Stimulated activated memory B cell treated with anti-CD40 and anti-IgM and Interleukin-4, amounts not matched to agents 10 μg/mL and 1 μg/mL and 100 μg/mL, for 72 hours (primary cell): ENCODE measurements at regions not wholly inside any gene's neighbourhood (a gene's known extent, or its start where the extent isn't known, plus 50 kb on each side); places are given as distances from the start of the nearest gene placed in this dataset.
"Not testable (repeated sequence)": the region's sequence is repeated elsewhere in the genome, so short reads cannot be mapped to it uniquely, and the experiment has no call there.

Experiments used
- ATAC-seq: fragments of 150-1000 bp; cut with Tn5 transposase; 2 replicates; pipeline ENCODE4 v1.10.0; 2021
- H3K27ac Mint-ChIP-seq: one replicate; pipeline ENCODE4 v1.8.0; 2022; ENCODE audit warnings: mild to moderate bottlenecking, mixed read lengths
- H3K27me3 Mint-ChIP-seq: one replicate; pipeline ENCODE4 v1.8.0; 2022; ENCODE audit warnings: mixed read lengths
- H3K36me3 Mint-ChIP-seq: one replicate; pipeline ENCODE4 v1.8.0; 2022; ENCODE audit warnings: mixed read lengths
- H3K4me1 Mint-ChIP-seq: one replicate; pipeline ENCODE4 v1.8.0; 2022; ENCODE audit warnings: mixed read lengths
- H3K4me3 Mint-ChIP-seq: one replicate; pipeline ENCODE4 v1.8.0; 2022; ENCODE audit warnings: mild to moderate bottlenecking, moderate library complexity, mixed read lengths
- H3K9me3 Mint-ChIP-seq: one replicate; pipeline ENCODE4 v1.8.0; 2022; ENCODE audit warnings: mixed read lengths

GRCh38 chr1:43108080-43108479 is 64.0 kb downstream of the EBNA1BP2 start:
- H3K36me3 Mint-ChIP-seq = no peaks in the 10 kb centered on the region
- no peaks in the 10 kb centered on the region for H3K4me1 Mint-ChIP-seq
- no peak overlapping the region for H3K4me3 Mint-ChIP-seq
- H3K27ac Mint-ChIP-seq = no peak overlapping the region
- ATAC-seq = no peak
- H3K9me3 Mint-ChIP-seq = peaks cover 29% of the 10 kb centered on the region
- peaks cover 10% of the 10 kb centered on the region for H3K27me3 Mint-ChIP-seq

DNA sequence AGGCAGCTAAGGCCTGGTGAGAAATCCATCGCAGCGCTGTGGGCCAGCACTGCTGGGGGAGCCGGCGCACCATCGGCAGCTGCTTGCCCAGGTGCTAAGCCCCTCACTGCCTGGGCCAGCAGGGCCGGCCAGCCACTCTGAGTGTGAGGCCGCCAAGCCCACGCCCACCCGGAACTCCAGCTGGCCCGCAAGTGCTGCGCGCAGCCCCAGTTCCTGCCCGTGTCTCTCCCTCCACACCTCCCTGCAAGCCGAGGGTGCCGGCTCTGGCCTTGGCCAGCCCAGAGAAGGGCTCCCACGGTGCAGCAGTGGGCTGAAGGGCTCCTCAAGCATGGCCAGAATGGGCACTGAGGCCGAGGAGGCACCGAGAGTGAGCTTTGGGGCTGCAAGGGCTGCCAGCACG is 64.4 kb downstream of the EBNA1BP2 start:
- Mint-ChIP-seq H3K36me3 (no peaks in the 10 kb centered on the region), H3K4me1 (no peaks in the 10 kb centered on the region), H3K9me3 (peaks cover 29% of the 10 kb centered on the region), H3K27me3 (peaks cover 10% of the 10 kb centered on the region), H3K4me3 (no peak overlapping the region), H3K27ac (no peak overlapping the region)
- ATAC-seq = no peak

DNA sequence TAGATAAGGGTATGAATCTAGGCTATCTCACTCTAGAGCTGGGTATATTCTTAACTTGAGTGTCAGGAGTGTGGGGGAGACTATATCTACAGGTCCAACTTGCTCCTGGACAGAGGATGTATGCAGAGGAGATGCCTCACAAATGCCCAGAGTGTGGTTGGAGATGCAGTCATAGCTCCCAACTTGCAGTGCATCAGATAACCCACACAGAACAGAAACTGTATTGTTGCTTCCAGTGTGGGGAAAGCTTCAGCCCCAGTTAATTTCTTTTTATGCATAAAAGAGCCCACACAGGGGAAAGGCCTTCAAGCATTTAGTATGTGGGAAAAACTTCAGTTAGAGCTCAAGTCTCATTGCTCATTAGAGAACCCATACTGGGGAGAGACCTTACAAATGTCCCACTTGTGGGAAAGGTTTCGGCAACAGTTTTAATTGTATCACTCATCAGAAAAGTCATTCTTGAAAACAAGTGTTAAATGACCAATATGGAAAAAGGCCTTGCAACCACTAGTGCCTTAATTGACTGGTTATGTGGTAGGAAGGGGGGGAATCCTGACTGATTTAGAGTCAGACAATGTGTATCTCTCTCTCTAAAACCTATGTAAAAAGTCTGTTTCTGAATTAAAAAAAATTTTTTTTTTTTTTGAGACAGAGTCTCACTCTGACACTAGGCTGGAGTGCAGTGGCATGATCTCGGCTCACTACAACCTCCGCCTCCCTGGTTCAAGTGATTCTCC is 67.9 kb downstream of the EBNA1BP2 start:
- Mint-ChIP-seq H3K27me3 (peaks cover 20% of the 10 kb centered on the region), H3K36me3 (peaks cover 8% of the 10 kb centered on the region), H3K4me1 (no peaks in the 10 kb centered on the region), H3K9me3 (peaks cover 26% of the 10 kb centered on the region), H3K27ac (no peak overlapping the region), H3K4me3 (no peak overlapping the region)
- no peak for ATAC-seq

DNA sequence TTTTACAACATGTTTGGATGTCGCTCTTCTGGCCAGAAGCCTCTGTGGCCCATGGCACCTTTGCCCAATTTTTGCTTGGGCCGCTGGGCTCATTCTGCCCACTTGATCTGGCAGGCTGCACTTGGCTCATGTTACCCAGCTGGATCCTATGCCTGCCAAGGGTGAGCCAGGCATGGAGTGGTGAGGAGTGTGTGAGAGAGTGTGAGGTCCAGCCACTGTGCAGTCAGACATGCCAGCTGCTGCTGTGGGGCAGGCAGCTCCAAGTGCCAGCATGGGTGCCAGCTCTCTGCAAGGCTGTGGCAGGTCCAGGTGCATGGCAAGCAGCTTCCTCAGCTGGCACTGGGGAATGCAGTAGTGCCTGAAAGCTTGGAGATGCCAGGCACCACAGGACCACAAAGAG is 71.0 kb downstream of the EBNA1BP2 start:
- Mint-ChIP-seq H3K4me3 (no peak overlapping the region), H3K36me3 (peaks cover 8% of the 10 kb centered on the region), H3K27me3 (peaks cover 16% of the 10 kb centered on the region), H3K4me1 (no peaks in the 10 kb centered on the region), H3K27ac (no peak overlapping the region), H3K9me3 (peaks cover 21% of the 10 kb centered on the region)
- ATAC-seq = no peak

DNA sequence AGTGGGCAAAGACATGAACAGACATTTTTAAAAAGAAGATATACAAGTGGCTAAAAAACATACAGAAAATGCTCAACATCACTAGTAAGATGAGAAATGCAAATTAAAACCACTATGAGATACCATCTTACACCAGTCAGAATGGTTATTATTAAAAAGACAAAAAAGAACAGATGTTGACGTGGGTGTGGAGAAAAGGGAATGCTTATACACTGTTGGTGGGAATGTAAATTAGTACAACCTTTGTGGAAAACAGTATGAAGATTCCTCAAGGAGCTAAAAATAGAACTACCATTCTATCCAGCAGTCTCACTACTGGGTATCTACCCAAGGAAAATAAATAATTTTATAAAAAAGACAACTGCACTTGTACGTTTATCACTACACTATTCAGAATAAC is 73.9 kb downstream of the EBNA1BP2 start:
- Mint-ChIP-seq H3K4me3 (no peak overlapping the region), H3K27me3 (peaks cover 20% of the 10 kb centered on the region), H3K4me1 (no peaks in the 10 kb centered on the region), H3K27ac (no peak overlapping the region), H3K36me3 (peaks cover 8% of the 10 kb centered on the region), H3K9me3 (peaks cover 10% of the 10 kb centered on the region)
- no peak for ATAC-seq

- H3K27me3 Mint-ChIP-seq = peaks cover 20% of the 10 kb centered on the region
- H3K27ac Mint-ChIP-seq, H3K36me3 Mint-ChIP-seq, ATAC-seq, H3K4me3 Mint-ChIP-seq, H3K9me3 Mint-ChIP-seq, H3K4me1 Mint-ChIP-seq: not testable (repeated sequence)
Observed at GRCh38 chr1:43096528-43096927, 75.6 kb downstream of the EBNA1BP2 start.

- not testable (repeated sequence) for ATAC-seq, H3K9me3 Mint-ChIP-seq, H3K4me1 Mint-ChIP-seq, H3K4me3 Mint-ChIP-seq, H3K27ac Mint-ChIP-seq, H3K36me3 Mint-ChIP-seq
- peaks cover 64% of the 10 kb centered on the region for H3K27me3 Mint-ChIP-seq
Observed at GRCh38 chr1:43090812-43091211, 81.3 kb downstream of the EBNA1BP2 start.

- not testable (repeated sequence) for H3K9me3 Mint-ChIP-seq, ATAC-seq, H3K4me3 Mint-ChIP-seq, H3K36me3 Mint-ChIP-seq, H3K4me1 Mint-ChIP-seq, H3K27ac Mint-ChIP-seq
- H3K27me3 Mint-ChIP-seq = peaks cover 64% of the 10 kb centered on the region
Observed at GRCh38 chr1:43090157-43090556, 81.9 kb downstream of the EBNA1BP2 start.

DNA sequence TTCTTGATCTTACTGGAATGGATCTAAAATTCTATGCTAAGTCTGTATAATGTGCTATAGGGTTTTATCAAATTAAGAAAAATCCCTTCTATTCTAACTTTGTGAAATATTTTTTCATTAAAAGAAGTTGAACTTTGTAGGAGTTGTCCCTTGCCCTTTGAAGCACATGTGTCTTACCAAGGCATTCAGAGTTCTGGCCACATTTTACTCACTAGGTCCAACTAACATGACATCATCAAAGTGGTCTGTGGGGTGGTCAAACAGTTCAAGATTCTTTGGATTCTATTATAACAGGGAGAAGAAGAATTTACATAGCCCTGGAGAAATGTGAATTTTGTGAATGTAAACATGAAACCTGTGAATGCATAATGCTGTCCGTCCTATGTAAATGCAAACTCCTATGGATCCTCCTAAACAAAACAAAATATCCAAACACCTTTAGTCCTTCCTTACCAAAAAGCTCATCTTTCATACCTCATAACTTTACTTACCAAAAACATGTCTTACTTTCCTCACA is 88.7 kb downstream of the EBNA1BP2 start:
- Mint-ChIP-seq H3K27me3 (peaks cover 32% of the 10 kb centered on the region), H3K9me3 (no peaks in the 10 kb centered on the region), H3K4me3 (no peak overlapping the region)

DNA sequence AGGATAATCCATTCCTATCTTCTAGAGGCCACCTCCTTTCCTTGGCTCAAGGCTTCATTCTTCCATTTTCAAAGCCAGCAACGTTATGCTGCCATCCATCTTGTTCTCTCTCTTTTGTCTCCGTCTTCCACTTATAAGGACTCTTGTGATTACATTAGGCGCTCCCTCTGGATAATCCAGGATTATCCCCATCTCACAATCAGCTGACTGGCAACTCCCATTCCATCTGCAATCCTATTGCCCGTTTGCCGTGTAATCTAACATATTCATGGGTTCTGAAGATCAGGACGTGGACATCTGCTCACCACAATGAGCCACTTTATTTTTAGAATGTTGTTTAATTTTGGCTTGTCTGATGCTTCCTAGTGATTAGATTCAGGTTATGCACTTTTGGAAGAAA is 89.3 kb downstream of the EBNA1BP2 start:
- Mint-ChIP-seq H3K27ac (no peak overlapping the region), H3K27me3 (peaks cover 25% of the 10 kb centered on the region), H3K36me3 (no peaks in the 10 kb centered on the region), H3K4me3 (no peak overlapping the region), H3K9me3 (no peaks in the 10 kb centered on the region), H3K4me1 (no peaks in the 10 kb centered on the region)
- ATAC-seq = no peak

More for the DNA sequence above, 88.7 kb downstream of the EBNA1BP2 start:
- no peaks in the 10 kb centered on the region for H3K4me1 Mint-ChIP-seq
- H3K27ac Mint-ChIP-seq = no peak overlapping the region
- ATAC-seq = no peak
- no peaks in the 10 kb centered on the region for H3K36me3 Mint-ChIP-seq

- no peaks in the 10 kb centered on the region for H3K36me3 Mint-ChIP-seq
- no peaks in the 10 kb centered on the region for H3K9me3 Mint-ChIP-seq
- H3K27ac Mint-ChIP-seq = no peak overlapping the region
- H3K27me3 Mint-ChIP-seq = no peaks in the 10 kb centered on the region
- no peak overlapping the region for H3K4me3 Mint-ChIP-seq
- no peak for ATAC-seq
- H3K4me1 Mint-ChIP-seq = peaks cover 14% of the 10 kb centered on the region
Observed at GRCh38 chr1:43077273-43077672, 94.8 kb downstream of the EBNA1BP2 start.

GRCh38 chr1:43074709-43075108 is 97.4 kb downstream of the EBNA1BP2 start:
- peaks cover 26% of the 10 kb centered on the region for H3K4me1 Mint-ChIP-seq
- no peak for ATAC-seq
- H3K36me3 Mint-ChIP-seq = no peaks in the 10 kb centered on the region
- H3K27ac Mint-ChIP-seq = no peak overlapping the region
- H3K9me3 Mint-ChIP-seq = no peaks in the 10 kb centered on the region
- H3K27me3 Mint-ChIP-seq = no peaks in the 10 kb centered on the region
- no peak overlapping the region for H3K4me3 Mint-ChIP-seq

DNA sequence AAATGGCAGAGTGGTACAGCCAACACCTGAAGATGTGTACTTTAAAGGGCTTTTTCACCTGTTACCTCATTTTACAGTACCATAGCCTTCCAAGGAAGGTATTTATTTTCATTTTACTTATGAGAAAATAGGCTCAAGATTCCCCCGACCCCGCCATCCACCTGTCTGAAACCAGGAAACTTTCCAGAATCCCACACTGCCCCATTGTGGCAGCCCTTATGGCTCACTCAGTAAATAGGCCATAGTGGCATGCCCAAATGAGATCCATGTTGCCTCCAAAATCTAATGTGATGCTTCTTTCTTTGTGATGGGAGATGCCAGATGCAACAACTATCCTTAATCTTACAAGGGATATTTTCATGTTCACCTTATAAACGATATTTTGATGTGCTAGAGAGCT is 97.8 kb downstream of the EBNA1BP2 start:
- ATAC-seq = no peak
- peaks cover 26% of the 10 kb centered on the region for H3K4me1 Mint-ChIP-seq
- no peak overlapping the region for H3K4me3 Mint-ChIP-seq
- H3K9me3 Mint-ChIP-seq = no peaks in the 10 kb centered on the region
- H3K27me3 Mint-ChIP-seq = no peaks in the 10 kb centered on the region
- no peaks in the 10 kb centered on the region for H3K36me3 Mint-ChIP-seq
- H3K27ac Mint-ChIP-seq = no peak overlapping the region

DNA sequence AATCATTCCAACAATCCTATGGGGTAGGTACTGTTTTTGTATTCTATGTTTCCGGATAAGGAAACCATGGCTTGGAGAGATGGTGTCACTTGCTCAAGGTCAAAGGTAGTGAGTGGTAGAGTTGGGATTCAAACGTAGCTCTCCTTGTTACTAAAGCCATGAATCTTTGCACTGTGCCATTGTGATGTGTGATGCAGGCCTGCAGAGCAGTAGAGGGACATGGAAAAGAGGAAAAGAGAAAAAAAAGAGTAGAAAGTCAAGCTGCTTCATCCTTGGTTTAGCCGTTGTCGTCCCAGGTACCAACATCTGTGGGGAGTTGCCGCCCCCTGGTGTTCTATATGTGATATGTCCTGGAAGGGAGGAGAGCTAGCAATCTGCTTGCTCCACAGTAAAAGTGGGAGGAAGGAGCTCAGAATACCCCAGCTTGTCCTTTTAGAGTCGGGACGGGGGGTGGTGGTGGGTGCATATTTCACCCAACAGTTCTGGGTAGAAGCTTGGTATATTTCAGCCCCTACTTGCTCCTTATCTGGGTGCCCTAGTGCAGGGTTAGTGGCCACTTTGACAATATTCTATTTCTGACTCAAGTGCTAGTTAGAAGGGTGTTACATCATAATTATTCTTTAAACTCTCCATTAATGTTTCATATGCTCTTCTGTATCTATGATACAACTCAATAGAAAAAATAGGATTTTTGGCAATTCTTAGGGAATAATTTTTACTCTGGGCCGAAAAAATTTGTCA is 98.4 kb downstream of the EBNA1BP2 start:
- Mint-ChIP-seq H3K27ac (peak overlapping the region; percentile 8), H3K36me3 (no peaks in the 10 kb centered on the region), H3K9me3 (no peaks in the 10 kb centered on the region), H3K27me3 (no peaks in the 10 kb centered on the region), H3K4me3 (no peak overlapping the region), H3K4me1 (peaks cover 26% of the 10 kb centered on the region)
- ATAC-seq = peak; percentile 84

GRCh38 chr1:43072314-43072713 is 99.8 kb downstream of the EBNA1BP2 start:
- H3K4me3 Mint-ChIP-seq = no peak overlapping the region
- H3K36me3 Mint-ChIP-seq = no peaks in the 10 kb centered on the region
- H3K27me3 Mint-ChIP-seq = no peaks in the 10 kb centered on the region
- H3K4me1 Mint-ChIP-seq = peaks cover 32% of the 10 kb centered on the region
- H3K9me3 Mint-ChIP-seq = no peaks in the 10 kb centered on the region
- peak overlapping the region; percentile 12 for H3K27ac Mint-ChIP-seq
- no peak for ATAC-seq

DNA sequence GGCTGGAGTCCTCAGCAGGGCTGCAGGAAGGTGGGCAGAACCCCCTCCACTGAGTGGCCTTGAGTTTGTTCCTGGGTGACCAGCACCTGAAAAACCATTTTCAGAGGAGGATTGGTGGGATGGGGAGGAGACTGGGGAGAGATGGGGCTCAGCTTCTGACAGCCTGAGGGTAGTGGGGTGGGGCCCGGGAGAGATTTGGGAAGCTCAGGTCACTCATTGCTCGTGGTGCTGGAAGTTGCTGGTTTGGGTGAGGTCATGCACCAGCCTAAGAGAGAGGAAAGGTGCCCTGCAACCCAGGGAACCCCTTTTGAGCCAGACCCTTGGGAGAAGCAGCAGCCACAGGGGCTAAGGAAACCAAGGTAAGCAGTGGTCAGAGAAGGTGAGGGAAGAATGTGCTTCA is 100.8 kb downstream of the EBNA1BP2 start:
- Mint-ChIP-seq H3K27ac (peak overlapping the region; percentile 12), H3K4me1 (peaks cover 38% of the 10 kb centered on the region), H3K9me3 (no peaks in the 10 kb centered on the region), H3K27me3 (no peaks in the 10 kb centered on the region), H3K4me3 (no peak overlapping the region), H3K36me3 (no peaks in the 10 kb centered on the region)
- ATAC-seq = no peak
